Mammary epithelial cell (primary cell): ENCODE measurements at regions not wholly inside any gene's neighbourhood (a gene's known extent, or its start where the extent isn't known, plus 50 kb on each side); places are given as distances from the start of the nearest gene placed in this dataset.

Experiments
- EZH2 ChIP-seq: IDR thresholded peaks from 2 replicates; pipeline ENCODE4 v1.6.1; 2012; ENCODE audit warnings: low read length, inconsistent platforms, borderline replicate concordance
- TF ChIP-seq, protein P1 (sequence below), 2 donors: IDR thresholded peaks in 1 of 2; conservative IDR thresholded peaks in 1 of 2; 2 replicates each; pipeline ENCODE4 v1.5.1; 2011 to 2012; ENCODE audit warnings: inconsistent platforms in 2 of 2, low read length in 2 of 2, mild to moderate bottlenecking in 2 of 2, control low read depth in 1 of 2, low read depth in 1 of 2; ENCODE audit not compliant: insufficient read depth in 1 of 2; ENCODE audit errors: extremely low read depth in 1 of 2

DNA sequence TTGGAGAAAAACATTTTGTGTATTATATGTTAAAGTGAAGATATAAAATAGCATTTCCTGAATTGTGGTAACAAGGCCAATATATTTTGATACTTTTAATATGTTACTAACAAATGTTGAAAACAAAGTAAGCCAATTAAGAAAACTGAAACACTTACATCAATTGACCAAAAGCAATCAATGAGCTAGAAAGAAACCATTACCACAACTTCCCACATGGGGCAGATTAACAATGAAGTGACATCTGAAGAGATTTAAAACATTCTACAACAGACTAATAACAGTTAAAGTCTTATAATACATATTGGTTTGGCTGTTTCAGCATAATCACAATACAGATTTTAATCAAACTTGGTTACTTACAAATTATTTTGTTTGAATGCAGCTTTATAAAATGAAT, 282.4 kb upstream of the NETO1 start:
- no peak for TF ChIP-seq EZH2
- TF ChIP-seq, protein P1, sequence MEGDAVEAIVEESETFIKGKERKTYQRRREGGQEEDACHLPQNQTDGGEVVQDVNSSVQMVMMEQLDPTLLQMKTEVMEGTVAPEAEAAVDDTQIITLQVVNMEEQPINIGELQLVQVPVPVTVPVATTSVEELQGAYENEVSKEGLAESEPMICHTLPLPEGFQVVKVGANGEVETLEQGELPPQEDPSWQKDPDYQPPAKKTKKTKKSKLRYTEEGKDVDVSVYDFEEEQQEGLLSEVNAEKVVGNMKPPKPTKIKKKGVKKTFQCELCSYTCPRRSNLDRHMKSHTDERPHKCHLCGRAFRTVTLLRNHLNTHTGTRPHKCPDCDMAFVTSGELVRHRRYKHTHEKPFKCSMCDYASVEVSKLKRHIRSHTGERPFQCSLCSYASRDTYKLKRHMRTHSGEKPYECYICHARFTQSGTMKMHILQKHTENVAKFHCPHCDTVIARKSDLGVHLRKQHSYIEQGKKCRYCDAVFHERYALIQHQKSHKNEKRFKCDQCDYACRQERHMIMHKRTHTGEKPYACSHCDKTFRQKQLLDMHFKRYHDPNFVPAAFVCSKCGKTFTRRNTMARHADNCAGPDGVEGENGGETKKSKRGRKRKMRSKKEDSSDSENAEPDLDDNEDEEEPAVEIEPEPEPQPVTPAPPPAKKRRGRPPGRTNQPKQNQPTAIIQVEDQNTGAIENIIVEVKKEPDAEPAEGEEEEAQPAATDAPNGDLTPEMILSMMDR (conservative IDR thresholded peaks at IDR 0.05 in 1 of 2, IDR thresholded peaks at IDR 0.05 in 1 of 2; ENCODE audit: extremely low read depth in 1 of 2, insufficient read depth in 1 of 2, low read depth in 1 of 2, low read length in 2 of 2): peak in 1 of 2 donors; percentile 10
